Stomach smooth muscle (tissue), 2 donors: ENCODE measurements at regions not wholly inside any gene's neighbourhood (a gene's known extent, or its start where the extent isn't known, plus 50 kb on each side); places are given as distances from the start of the nearest gene placed in this dataset.

Source experiments
- H3K27ac ChIP-seq: one replicate; pipeline ENCODE4 v1.7.0; 2013; ENCODE audit warnings: mild to moderate bottlenecking, low read length, inconsistent platforms
- H3K27me3 ChIP-seq, 2 donors: one replicate each; pipeline ENCODE4 v1.7.0; 2013; ENCODE audit warnings: low read length in 2 of 2; ENCODE audit not compliant: insufficient read depth in 2 of 2, control insufficient read depth in 1 of 2
- H3K36me3 ChIP-seq, 2 donors: one replicate each; pipeline ENCODE4 v1.7.0; 2013; ENCODE audit warnings: low read length in 2 of 2; ENCODE audit not compliant: control insufficient read depth in 2 of 2, insufficient read depth in 2 of 2
- H3K4me1 ChIP-seq: one replicate; pipeline ENCODE4 v1.7.0; 2013; ENCODE audit warnings: low read length; ENCODE audit not compliant: control insufficient read depth, insufficient read depth
- H3K4me3 ChIP-seq, 2 donors: one replicate each; pipeline ENCODE4 v1.7.0; 2013; ENCODE audit warnings: low read length in 2 of 2
- H3K9ac ChIP-seq, 2 donors: one replicate each; pipeline ENCODE4 v1.7.0; 2013; ENCODE audit warnings: low read length in 2 of 2, mild to moderate bottlenecking in 1 of 2
- H3K9me3 ChIP-seq, 2 donors: one replicate each; pipeline ENCODE4 v1.7.0; 2013; ENCODE audit warnings: low read length in 2 of 2; ENCODE audit not compliant: control insufficient read depth in 2 of 2
- donor health status: healthy.
- donor health status: Pancreatic carcinoma.

- Histone ChIP-seq H3K4me1 (peaks cover 37% of the 10 kb centered on the region), H3K27ac (no peak overlapping the region), H3K4me3 (peak overlapping the region in 1 of 2 donors; percentile 29), H3K9me3 (no peaks in the 10 kb centered on the region), H3K27me3 (no peaks in the 10 kb centered on the region), H3K36me3 (no peaks in the 10 kb centered on the region), H3K9ac (no peak overlapping the region)
Measured at GRCh38 chr7:22563621-22564241, 63.7 kb upstream of the STEAP1B start.

- Histone ChIP-seq H3K4me1 (peaks cover 37% of the 10 kb centered on the region), H3K9ac (no peak overlapping the region)
Measured at GRCh38 chr7:22563032-22563501, 63.1 kb upstream of the STEAP1B start.

GRCh38 chr7:22561895-22562593 is 62.1 kb upstream of the STEAP1B start:
- Histone ChIP-seq H3K4me3 (no peak overlapping the region), H3K36me3 (no peaks in the 10 kb centered on the region), H3K9me3 (no peaks in the 10 kb centered on the region), H3K27ac (peak overlapping the region; percentile 55), H3K9ac (no peak overlapping the region), H3K4me1 (peaks cover 37% of the 10 kb centered on the region), H3K27me3 (no peaks in the 10 kb centered on the region)

More at GRCh38 chr7:22563032-22563501, 63.1 kb upstream of the STEAP1B start:
- Histone ChIP-seq H3K9me3 (no peaks in the 10 kb centered on the region), H3K27me3 (no peaks in the 10 kb centered on the region), H3K27ac (no peak overlapping the region), H3K36me3 (no peaks in the 10 kb centered on the region), H3K4me3 (no peak overlapping the region)

GRCh38 chr7:22561321-22561811 is 61.4 kb upstream of the STEAP1B start:
- peaks cover 37% of the 10 kb centered on the region for H3K4me1 ChIP-seq
- H3K27ac ChIP-seq = peak overlapping the region; percentile 55
- no peaks in the 10 kb centered on the region for H3K9me3 ChIP-seq
- no peaks in the 10 kb centered on the region for H3K27me3 ChIP-seq
- no peaks in the 10 kb centered on the region for H3K36me3 ChIP-seq
- H3K4me3 ChIP-seq = no peak overlapping the region
- no peak overlapping the region for H3K9ac ChIP-seq

- H3K4me1 ChIP-seq = peaks cover 33% of the 10 kb centered on the region
- no peak overlapping the region for H3K27ac ChIP-seq
- H3K27me3 ChIP-seq = no peaks in the 10 kb centered on the region
Measured at GRCh38 chr7:22559829-22560489, 60.0 kb upstream of the STEAP1B start.

GRCh38 chr7:22557167-22557566 is 57.2 kb upstream of the STEAP1B start:
- Histone ChIP-seq H3K36me3 (no peaks in the 10 kb centered on the region), H3K4me1 (peaks cover 18% of the 10 kb centered on the region), H3K4me3 (no peak overlapping the region), H3K9me3 (no peaks in the 10 kb centered on the region), H3K9ac (no peak overlapping the region), H3K27ac (no peak overlapping the region), H3K27me3 (peaks cover 0 to 2% of the 10 kb centered on the region in 2 donors)

More at GRCh38 chr7:22559829-22560489, 60.0 kb upstream of the STEAP1B start:
- no peaks in the 10 kb centered on the region for H3K36me3 ChIP-seq
- H3K9ac ChIP-seq = no peak overlapping the region
- H3K9me3 ChIP-seq = no peaks in the 10 kb centered on the region
- no peak overlapping the region for H3K4me3 ChIP-seq

- Histone ChIP-seq H3K36me3 (no peaks in the 10 kb centered on the region), H3K4me1 (peaks cover 3% of the 10 kb centered on the region), H3K9me3 (no peaks in the 10 kb centered on the region), H3K4me3 (no peak overlapping the region), H3K9ac (no peak overlapping the region), H3K27me3 (peaks cover 3 to 6% of the 10 kb centered on the region in 2 donors), H3K27ac (no peak overlapping the region)
Measured at GRCh38 chr7:22555476-22555875, 55.5 kb upstream of the STEAP1B start.

- Histone ChIP-seq H3K27ac (no peak overlapping the region), H3K4me1 (peaks cover 9% of the 10 kb centered on the region), H3K27me3 (peaks cover 16 to 18% of the 10 kb centered on the region in 2 donors), H3K9me3 (no peaks in the 10 kb centered on the region), H3K9ac (no peak overlapping the region), H3K36me3 (no peaks in the 10 kb centered on the region), H3K4me3 (no peak overlapping the region)
Measured at GRCh38 chr7:22554184-22554583, 54.2 kb upstream of the STEAP1B start.

GRCh38 chr7:22551768-22552513 is 52.0 kb upstream of the STEAP1B start:
- Histone ChIP-seq H3K27me3 (peaks cover 22 to 26% of the 10 kb centered on the region in 2 donors), H3K4me3 (no peak overlapping the region), H3K4me1 (peaks cover 9% of the 10 kb centered on the region), H3K36me3 (no peaks in the 10 kb centered on the region), H3K9ac (no peak overlapping the region), H3K9me3 (no peaks in the 10 kb centered on the region), H3K27ac (no peak overlapping the region)

- H3K4me3 ChIP-seq = no peak overlapping the region
- H3K27me3 ChIP-seq = peaks cover 22 to 26% of the 10 kb centered on the region in 2 donors
- no peak overlapping the region for H3K27ac ChIP-seq
Measured at GRCh38 chr7:22550514-22551030, 50.6 kb upstream of the STEAP1B start.

More at GRCh38 chr7:22550514-22551030, 50.6 kb upstream of the STEAP1B start:
- H3K36me3 ChIP-seq = no peaks in the 10 kb centered on the region
- H3K9me3 ChIP-seq = no peaks in the 10 kb centered on the region
- H3K4me1 ChIP-seq = peaks cover 9% of the 10 kb centered on the region
- H3K9ac ChIP-seq = no peak overlapping the region
